Memory B cell (primary cell): ENCODE measurements at regions not wholly inside any gene's neighbourhood (a gene's known extent, or its start where the extent isn't known, plus 50 kb on each side); places are given as distances from the start of the nearest gene placed in this dataset.

Source experiments
- ATAC-seq: fragments of 150-1000 bp; cut with Tn5 transposase; 2 replicates; pipeline ENCODE4 v1.10.0; 2021; ENCODE audit warnings: low read depth, mild to moderate bottlenecking, moderate library complexity
- DNase-seq, 2 donors: peaks; one replicate each; pipeline ENCODE4 v3.0.0; 2022; ENCODE audit warnings: low spot score in 2 of 2
- H3K27ac Mint-ChIP-seq: one replicate; pipeline ENCODE4 v1.8.0; 2022; ENCODE audit warnings: mild to moderate bottlenecking, moderate library complexity, mixed read lengths
- H3K27me3 Mint-ChIP-seq: one replicate; pipeline ENCODE4 v1.8.0; 2022; ENCODE audit warnings: mixed read lengths
- H3K36me3 Mint-ChIP-seq: one replicate; pipeline ENCODE4 v1.8.0; 2022; ENCODE audit warnings: mild to moderate bottlenecking, mixed read lengths
- H3K4me1 Mint-ChIP-seq: one replicate; pipeline ENCODE4 v1.8.0; 2022; ENCODE audit warnings: mixed read lengths
- H3K4me3 Mint-ChIP-seq: one replicate; pipeline ENCODE4 v1.8.0; 2022; ENCODE audit warnings: mild to moderate bottlenecking, moderate library complexity, mixed read lengths
- H3K9me3 Mint-ChIP-seq: one replicate; pipeline ENCODE4 v1.8.0; 2022; ENCODE audit warnings: mixed read lengths

GRCh38 chr3:72418244-72418643 is 430.0 kb downstream of the SHQ1 start:
- Mint-ChIP-seq H3K9me3 (peaks cover 9% of the 10 kb centered on the region), H3K27ac (no peak overlapping the region), H3K36me3 (peaks cover 19% of the 10 kb centered on the region), H3K27me3 (no peaks in the 10 kb centered on the region), H3K4me3 (no peak overlapping the region), H3K4me1 (peaks cover 24% of the 10 kb centered on the region)
- ATAC-seq (no peak), DNase-seq (no peak)

- no peak overlapping the region for H3K4me3 Mint-ChIP-seq
- peaks cover 6% of the 10 kb centered on the region for H3K36me3 Mint-ChIP-seq
- DNase-seq (no peak), ATAC-seq (no peak)
- H3K27ac Mint-ChIP-seq = no peak overlapping the region
- H3K9me3 Mint-ChIP-seq = peaks cover 2% of the 10 kb centered on the region
- peaks cover 43% of the 10 kb centered on the region for H3K4me1 Mint-ChIP-seq
- H3K27me3 Mint-ChIP-seq = no peaks in the 10 kb centered on the region
These were observed 433.7 kb downstream of the SHQ1 start for GRCh38 chr3:72414481-72415016.

- Mint-ChIP-seq H3K27ac (no peak overlapping the region), H3K27me3 (no peaks in the 10 kb centered on the region), H3K4me1 (peaks cover 43% of the 10 kb centered on the region), H3K4me3 (no peak overlapping the region), H3K9me3 (peaks cover 2% of the 10 kb centered on the region), H3K36me3 (peaks cover 5% of the 10 kb centered on the region)
- DNase-seq (no peak), ATAC-seq (no peak)
These were observed 435.0 kb downstream of the SHQ1 start for GRCh38 chr3:72413228-72413627.

- H3K4me3 Mint-ChIP-seq = no peak overlapping the region
These were observed 435.8 kb downstream of the SHQ1 start for GRCh38 chr3:72412340-72412956.

GRCh38 chr3:72411843-72412242 is 436.4 kb downstream of the SHQ1 start:
- peaks cover 51% of the 10 kb centered on the region for H3K4me1 Mint-ChIP-seq
- ATAC-seq = no peak
- no peaks in the 10 kb centered on the region for H3K27me3 Mint-ChIP-seq
- no peak overlapping the region for H3K4me3 Mint-ChIP-seq
- DNase-seq = no peak
- H3K36me3 Mint-ChIP-seq = peaks cover 5% of the 10 kb centered on the region
- no peak overlapping the region for H3K27ac Mint-ChIP-seq
- peaks cover 2% of the 10 kb centered on the region for H3K9me3 Mint-ChIP-seq

More at GRCh38 chr3:72412340-72412956, 435.8 kb downstream of the SHQ1 start:
- Mint-ChIP-seq H3K9me3 (peaks cover 2% of the 10 kb centered on the region), H3K36me3 (peaks cover 5% of the 10 kb centered on the region), H3K27ac (no peak overlapping the region), H3K4me1 (peaks cover 48% of the 10 kb centered on the region), H3K27me3 (no peaks in the 10 kb centered on the region)
- ATAC-seq (no peak), DNase-seq (no peak)

- Mint-ChIP-seq H3K27ac (no peak overlapping the region), H3K4me3 (no peak overlapping the region), H3K27me3 (no peaks in the 10 kb centered on the region), H3K9me3 (peaks cover 2% of the 10 kb centered on the region), H3K4me1 (peaks cover 55% of the 10 kb centered on the region), H3K36me3 (peaks cover 5% of the 10 kb centered on the region)
- DNase-seq (no peak), ATAC-seq (no peak)
These were observed 437.1 kb downstream of the SHQ1 start for GRCh38 chr3:72411126-72411525.

GRCh38 chr3:72408983-72409779 is 439.1 kb downstream of the SHQ1 start:
- ATAC-seq (no peak), DNase-seq (no peak)
- Mint-ChIP-seq H3K36me3 (peaks cover 3% of the 10 kb centered on the region), H3K4me3 (no peak overlapping the region), H3K27ac (peak overlapping the region; percentile 11), H3K27me3 (no peaks in the 10 kb centered on the region), H3K4me1 (peaks cover 59% of the 10 kb centered on the region), H3K9me3 (no peaks in the 10 kb centered on the region)

- Mint-ChIP-seq H3K27me3 (no peaks in the 10 kb centered on the region), H3K4me3 (no peak overlapping the region), H3K4me1 (peaks cover 63% of the 10 kb centered on the region), H3K27ac (no peak overlapping the region), H3K36me3 (peaks cover 3% of the 10 kb centered on the region), H3K9me3 (no peaks in the 10 kb centered on the region)
- ATAC-seq (no peak), DNase-seq (no peak)
These were observed 440.5 kb downstream of the SHQ1 start for GRCh38 chr3:72407766-72408165.

GRCh38 chr3:72405943-72406566 is 442.2 kb downstream of the SHQ1 start:
- ATAC-seq (no peak), DNase-seq (no peak)
- H3K9me3 Mint-ChIP-seq = no peaks in the 10 kb centered on the region
- H3K4me3 Mint-ChIP-seq = no peak overlapping the region
- peaks cover 3% of the 10 kb centered on the region for H3K36me3 Mint-ChIP-seq
- peaks cover 54% of the 10 kb centered on the region for H3K4me1 Mint-ChIP-seq
- no peak overlapping the region for H3K27ac Mint-ChIP-seq
- H3K27me3 Mint-ChIP-seq = no peaks in the 10 kb centered on the region

- H3K27ac Mint-ChIP-seq = no peak overlapping the region
- no peak for DNase-seq
- H3K9me3 Mint-ChIP-seq = no peaks in the 10 kb centered on the region
- no peaks in the 10 kb centered on the region for H3K27me3 Mint-ChIP-seq
- peaks cover 6% of the 10 kb centered on the region for H3K36me3 Mint-ChIP-seq
- no peak overlapping the region for H3K4me3 Mint-ChIP-seq
- ATAC-seq = no peak
- H3K4me1 Mint-ChIP-seq = peaks cover 43% of the 10 kb centered on the region
These were observed 447.2 kb downstream of the SHQ1 start for GRCh38 chr3:72401005-72401545.

GRCh38 chr3:72398781-72399180 is 449.5 kb downstream of the SHQ1 start:
- DNase-seq = no peak
- ATAC-seq = no peak
- Mint-ChIP-seq H3K36me3 (peaks cover 5% of the 10 kb centered on the region), H3K27me3 (no peaks in the 10 kb centered on the region), H3K4me1 (peaks cover 41% of the 10 kb centered on the region), H3K4me3 (no peak overlapping the region), H3K9me3 (no peaks in the 10 kb centered on the region), H3K27ac (no peak overlapping the region)

GRCh38 chr3:72397586-72397985 is 450.7 kb downstream of the SHQ1 start:
- Mint-ChIP-seq H3K27ac (no peak overlapping the region), H3K36me3 (peaks cover 9% of the 10 kb centered on the region), H3K27me3 (no peaks in the 10 kb centered on the region), H3K9me3 (no peaks in the 10 kb centered on the region), H3K4me1 (peaks cover 39% of the 10 kb centered on the region), H3K4me3 (no peak overlapping the region)
- no peak for DNase-seq
- no peak for ATAC-seq

GRCh38 chr3:72396899-72397298 is 451.3 kb downstream of the SHQ1 start:
- ATAC-seq (no peak), DNase-seq (no peak)
- no peak overlapping the region for H3K4me3 Mint-ChIP-seq
- H3K4me1 Mint-ChIP-seq = peaks cover 39% of the 10 kb centered on the region
- no peak overlapping the region for H3K27ac Mint-ChIP-seq
- H3K9me3 Mint-ChIP-seq = no peaks in the 10 kb centered on the region
- H3K27me3 Mint-ChIP-seq = no peaks in the 10 kb centered on the region
- peaks cover 9% of the 10 kb centered on the region for H3K36me3 Mint-ChIP-seq

- Mint-ChIP-seq H3K27ac (no peak overlapping the region), H3K4me3 (no peak overlapping the region), H3K4me1 (peaks cover 36% of the 10 kb centered on the region)
These were observed 452.4 kb downstream of the SHQ1 start for GRCh38 chr3:72395776-72396311.

More at GRCh38 chr3:72395776-72396311, 452.4 kb downstream of the SHQ1 start:
- ATAC-seq (no peak), DNase-seq (no peak)
- H3K9me3 Mint-ChIP-seq = no peaks in the 10 kb centered on the region
- H3K27me3 Mint-ChIP-seq = no peaks in the 10 kb centered on the region
- H3K36me3 Mint-ChIP-seq = peaks cover 9% of the 10 kb centered on the region
